Liver (tissue), 3 donors: ENCODE measurements at regions not wholly inside any gene's neighbourhood (a gene's known extent, or its start where the extent isn't known, plus 50 kb on each side); places are given as distances from the start of the nearest gene placed in this dataset.
"Not testable (repeated sequence)": the region's sequence is repeated elsewhere in the genome, so short reads cannot be mapped to it uniquely, and the experiment has no call there.

ENCODE experiments used
- ATF3 ChIP-seq: IDR thresholded peaks from 2 replicates; pipeline ENCODE4 v1.6.1; 2016; ENCODE audit warnings: antibody characterized with exemption
- CTCF ChIP-seq: fragments of 150-350 bp; IDR thresholded peaks from 2 replicates; pipeline ENCODE4 v1.5.1; 2017; ENCODE audit warnings: improper control_type of control experiment, low read depth, low read length; ENCODE audit not compliant: missing input control
- EGR1 ChIP-seq, 2 donors: IDR thresholded peaks; 2 replicates each; pipeline ENCODE4 v1.6.1; 2016 to 2018; ENCODE audit warnings: antibody characterized with exemption in 2 of 2, low read depth in 2 of 2
- GABPA ChIP-seq, 2 donors: IDR thresholded peaks in 1 of 2; conservative IDR thresholded peaks in 1 of 2; 2 replicates each; pipeline ENCODE4 v1.6.1; 2016; ENCODE audit warnings: antibody characterized with exemption in 2 of 2, mild to moderate bottlenecking in 1 of 2, moderate library complexity in 1 of 2
- HNF4A ChIP-seq, 2 donors: conservative IDR thresholded peaks; 2 replicates each; pipeline ENCODE4 v1.6.1; 2016; ENCODE audit warnings: antibody characterized with exemption in 2 of 2, mild to moderate bottlenecking in 2 of 2
- HNF4G ChIP-seq: IDR thresholded peaks from 2 replicates; pipeline ENCODE4 v1.6.1; 2016; ENCODE audit warnings: antibody characterized with exemption
- JUND ChIP-seq, 2 donors: IDR thresholded peaks; 2 replicates each; pipeline ENCODE4 v1.6.1; 2016; ENCODE audit warnings: antibody characterized with exemption in 2 of 2
- MAX ChIP-seq: IDR thresholded peaks from 2 replicates; pipeline ENCODE4 v1.6.1; 2016; ENCODE audit warnings: antibody characterized with exemption
- RAD21 ChIP-seq, 2 donors: IDR thresholded peaks; 2 replicates each; pipeline ENCODE4 v1.6.1; 2016; ENCODE audit warnings: antibody characterized with exemption in 2 of 2, mild to moderate bottlenecking in 2 of 2
- REST ChIP-seq: IDR thresholded peaks from 2 replicates; pipeline ENCODE4 v1.6.1; 2016; ENCODE audit warnings: antibody characterized with exemption, mild to moderate bottlenecking
- SP1 ChIP-seq: IDR thresholded peaks from 2 replicates; pipeline ENCODE4 v1.6.1; 2018; ENCODE audit warnings: antibody characterized with exemption, mild to moderate bottlenecking
- TAF1 ChIP-seq: conservative IDR thresholded peaks from 2 replicates; pipeline ENCODE4 v1.6.1; 2016; ENCODE audit warnings: antibody characterized with exemption, mild to moderate bottlenecking
- YY1 ChIP-seq: IDR thresholded peaks from 2 replicates; pipeline ENCODE4 v1.6.1; 2016; ENCODE audit warnings: antibody characterized with exemption, mild to moderate bottlenecking
- ZBTB33 ChIP-seq: IDR thresholded peaks from 2 replicates; pipeline ENCODE4 v1.6.1; 2016; ENCODE audit warnings: antibody characterized with exemption
- donor health status: healthy.
- donor health status: healthy.

GRCh38 chr4:32939222-32939621 lies 2219.1 kb downstream of the PCDH7 start:
- TF ChIP-seq CTCF; ZBTB33; RAD21 (IDR thresholded peaks at IDR 0.05); EGR1 (IDR thresholded peaks at IDR 0.05; ENCODE audit: low read depth in 2 of 2); GABPA (IDR thresholded peaks at IDR 0.05 in 1 of 2, conservative IDR thresholded peaks at IDR 0.05 in 1 of 2); TAF1; SP1; REST; JUND (IDR thresholded peaks at IDR 0.05); MAX; HNF4A (conservative IDR thresholded peaks at IDR 0.05); HNF4G; ATF3; YY1: not testable (repeated sequence)
